Psoas muscle (tissue), 7 donors: ENCODE measurements at regions not wholly inside any gene's neighbourhood (a gene's known extent, or its start where the extent isn't known, plus 50 kb on each side); places are given as distances from the start of the nearest gene placed in this dataset.

Experiments used
- ATAC-seq, 4 donors: fragments of 200-7000 bp; cut with Tn5 transposase; one replicate each; pipeline ENCODE4 v1.9.1; 2020; ENCODE audit warnings: moderate library complexity in 3 of 4, mild to moderate bottlenecking in 2 of 4
- DNase-seq, 2 donors: peaks; one replicate each; pipeline ENCODE4 v3.0.0-alpha.2; 2020
- H3K27ac ChIP-seq: fragments of 200-600 bp; one replicate; pipeline ENCODE4 v1.8.0; 2022
- H3K27me3 ChIP-seq, 3 donors: fragments of 200-600 bp in 1 of 3; one replicate each; pipeline versions ENCODE4 v1.6.1 to v1.8.0; 2013 to 2022; ENCODE audit warnings: low read length in 2 of 3, mild to moderate bottlenecking in 2 of 3, moderate library complexity in 1 of 3; ENCODE audit not compliant: insufficient read depth in 3 of 3
- H3K36me3 ChIP-seq, 2 donors: fragments of 200-600 bp in 1 of 2; one replicate each; pipeline versions ENCODE4 v1.6.1 to v1.8.0; 2013 to 2022; ENCODE audit warnings: low read depth in 1 of 2, mild to moderate bottlenecking in 1 of 2, moderate library complexity in 1 of 2; ENCODE audit not compliant: insufficient read depth in 1 of 2
- H3K4me1 ChIP-seq: fragments of 200-600 bp; one replicate; pipeline ENCODE4 v1.8.0; 2022
- H3K4me3 ChIP-seq: fragments of 200-600 bp; one replicate; pipeline ENCODE4 v1.8.0; 2022; ENCODE audit warnings: mild to moderate bottlenecking
- H3K9me3 ChIP-seq: fragments of 200-600 bp; one replicate; pipeline ENCODE4 v1.8.0; 2022
- CTCF ChIP-seq: fragments of 200-600 bp; IDR thresholded peaks from one replicate; pipeline ENCODE4 v1.8.0; 2022; ENCODE audit warnings: antibody characterized with exemption
- WGBS, 3 donors: extraction: QIAGEN DNeasy Blood & Tissue Kit; methylation state at CpG; one replicate each; pipeline versions ENCODE4 v1.1.6 to v1.1.7; 2013; 5-methylcytosine and 5-hydroxymethylcytosine counted together
- intact Hi-C, 2 donors: fragments of 100-400 bp; cut with DNase I; formaldehyde crosslinking; loops; one replicate each; pipeline versions ENCODE4 v1.11.0 to v1.14.2; 2022
- donor health status: healthy with polysubstance abuse.
- donor health status: DM: no; HTN: no; CAD: no; lungs with moderate emphysema.
- donor health status: Bipolar disorder and iron deficiency.
- donor health status: healthy.
- donor health status: DM: yes; HTN: yes; CAD: no.
- donor health status: DM: no; HTN: no; CAD: no.
- donor health status: DM: yes; HTN: yes; CAD: no.

GRCh38 chr13:103788061-103788652 lies 721.9 kb upstream of the SLC10A2 start:
- H3K4me3 ChIP-seq, result no peak overlapping the region
- no peaks in the 10 kb centered on the region for H3K36me3 ChIP-seq
- intact Hi-C loops, result no loop called here
- 43 to 60% (median 56%) methylated on average over 2 of the region's 2 CpGs for WGBS, 3 donors
- no peaks in the 10 kb centered on the region for H3K4me1 ChIP-seq
- ATAC-seq (no peak), DNase-seq (no peak)
- no peak overlapping the region for H3K27ac ChIP-seq
- H3K27me3 ChIP-seq, result no peaks in the 10 kb centered on the region
- no peak for TF ChIP-seq CTCF
- no peaks in the 10 kb centered on the region for H3K9me3 ChIP-seq

- H3K4me1 ChIP-seq, result no peaks in the 10 kb centered on the region
- ATAC-seq, result no peak
- H3K4me3 ChIP-seq, result no peak overlapping the region
- 74 to 83% (median 82%) methylated on average over 8 of the region's 8 CpGs for WGBS, 3 donors
- no peaks in the 10 kb centered on the region for H3K36me3 ChIP-seq
- no peak for TF ChIP-seq CTCF
- intact Hi-C loops, result no loop called here
- H3K27ac ChIP-seq, result no peak overlapping the region
- no peak for DNase-seq
- no peaks in the 10 kb centered on the region for H3K27me3 ChIP-seq
- H3K9me3 ChIP-seq, result no peaks in the 10 kb centered on the region
Measured at GRCh38 chr13:103772576-103772975, 706.4 kb upstream of the SLC10A2 start.

- Histone ChIP-seq H3K27me3 (no peaks in the 10 kb centered on the region), H3K36me3 (no peaks in the 10 kb centered on the region), H3K9me3 (no peaks in the 10 kb centered on the region), H3K27ac (no peak overlapping the region), H3K4me1 (no peaks in the 10 kb centered on the region), H3K4me3 (no peak overlapping the region)
- intact Hi-C loops, result no loop called here
- DNase-seq, result no peak
- TF ChIP-seq CTCF, result no peak
- ATAC-seq, result no peak
- WGBS, 3 donors, result 83 to 92% (median 88%) methylated on average over 3 of the region's 3 CpGs
Measured at GRCh38 chr13:103762523-103762922, 696.3 kb upstream of the SLC10A2 start.

GRCh38 chr13:103759361-103759760 lies 693.1 kb upstream of the SLC10A2 start:
- H3K9me3 ChIP-seq, result no peaks in the 10 kb centered on the region
- H3K4me3 ChIP-seq, result no peak overlapping the region
- H3K27me3 ChIP-seq, result no peaks in the 10 kb centered on the region
- ATAC-seq (no peak), DNase-seq (no peak)
- no peaks in the 10 kb centered on the region for H3K36me3 ChIP-seq
- H3K27ac ChIP-seq, result no peak overlapping the region
- intact Hi-C loops, result no loop called here
- no peak for TF ChIP-seq CTCF
- no peaks in the 10 kb centered on the region for H3K4me1 ChIP-seq
- 16 to 20% (median 17%) methylated on average over 7 of the region's 7 CpGs for WGBS, 3 donors

- no peak for ATAC-seq
- intact Hi-C loops, result no loop called here
- Histone ChIP-seq H3K9me3 (no peaks in the 10 kb centered on the region), H3K27ac (no peak overlapping the region), H3K4me1 (no peaks in the 10 kb centered on the region), H3K27me3 (no peaks in the 10 kb centered on the region), H3K4me3 (no peak overlapping the region), H3K36me3 (no peaks in the 10 kb centered on the region)
- 85 to 97% (median 89%) methylated on average over 1 of the region's 1 CpG for WGBS, 3 donors
- DNase-seq, result no peak
- no peak for TF ChIP-seq CTCF
Measured at GRCh38 chr13:103758222-103758621, 692.0 kb upstream of the SLC10A2 start.
